HCT116 (cell line): ENCODE measurements at regions not wholly inside any gene's neighbourhood (a gene's known extent, or its start where the extent isn't known, plus 50 kb on each side); places are given as distances from the start of the nearest gene placed in this dataset.

ENCODE experiments used
- ATAC-seq: fragments of 200-7000 bp; cut with Tn5 transposase; 2 replicates; pipeline ENCODE4 v1.9.1; 2020; ENCODE audit warnings: mild to moderate bottlenecking, moderate library complexity
- BruUV-seq: library from RNA; stranded (reverse); fragments of 400-500 nt; replicated peaks from 2 replicates; lab custom pipeline; 2021; lab: Mats Ljungman, UMichigan
- CTCF ChIA-PET: fragments of 300-600 bp; sonication (Branson Sonifier 250); formaldehyde crosslinking; loops from one replicate; lab custom pipeline; 2021; ENCODE audit warnings: antibody characterized with exemption; lab: Charles Lee
- POLR2A ChIA-PET: fragments of 300-600, 350-600 bp; sonication (Branson Sonifier 250); formaldehyde crosslinking; loops from one replicate; lab custom pipeline; 2021; ENCODE audit warnings: antibody characterized with exemption; lab: Charles Lee
- RAD21 ChIA-PET, 2 experiments: fragments of 300-600 bp; sonication (Branson Sonifier 250); formaldehyde crosslinking; loops; one replicate each; lab custom pipeline; 2023; ENCODE audit warnings: low total read pairs in 2 of 2; ENCODE audit not compliant: uncharacterized antibody in 2 of 2, unreplicated experiment in 2 of 2, low non-redundant PET in 1 of 2; lab: Charles Lee
- DNase-seq: peaks from one replicate; pipeline ENCODE4 v3.0.0-alpha.2; 2010; ENCODE audit warnings: low read depth, low spot score
- H2AFZ ChIP-seq: fragments of 200-600 bp; shearing (Covaris generic), sonication (generic); 2 replicates; pipeline ENCODE4 v1.6.1; 2017; ENCODE audit warnings: low read depth, mixed run types, mixed read lengths, antibody characterized with exemption, low read length; ENCODE audit not compliant: poor library complexity, severe bottlenecking
- H3K27ac ChIP-seq: 2 replicates; pipeline ENCODE4 v1.5.1; 2012; ENCODE audit warnings: low read depth, low read length
- H3K27me3 ChIP-seq: fragments of 200-600 bp; sonication (generic); 2 replicates; pipeline ENCODE4 v1.6.1; 2016; ENCODE audit warnings: mixed run types, low read length, mixed read lengths; ENCODE audit not compliant: insufficient read depth
- H3K36me3 ChIP-seq, 2 experiments: fragments of 200-500 bp in 1 of 2; fragments of 200-600 bp in 1 of 2; sonication (Bioruptor generic) in 1 of 2; sonication (generic) in 1 of 2; 2 replicates each; pipeline versions ENCODE4 v1.5.1 to v1.6.1; 2014 to 2016; ENCODE audit warnings: low read length in 2 of 2, inconsistent platforms in 1 of 2, mixed read lengths in 1 of 2, mixed run types in 1 of 2; ENCODE audit not compliant: insufficient read depth in 2 of 2, control insufficient read depth in 1 of 2
- H3K4me1 ChIP-seq, 2 experiments: fragments of 200-600 bp in 1 of 2; sonication (generic) in 1 of 2; 2 replicates each; pipeline versions ENCODE4 v1.5.1 to v1.6.1; 2012 to 2017; ENCODE audit warnings: low read length in 2 of 2, inconsistent platforms in 1 of 2, mild to moderate bottlenecking in 1 of 2, mixed read lengths in 1 of 2, mixed run types in 1 of 2, moderate library complexity in 1 of 2; ENCODE audit not compliant: insufficient read depth in 2 of 2, control insufficient read depth in 1 of 2
- H3K4me2 ChIP-seq: fragments of 200-600 bp; sonication (generic); 2 replicates; pipeline ENCODE4 v1.6.1; 2017; ENCODE audit warnings: mixed run types, low read length, mixed read lengths
- H3K4me3 ChIP-seq, 2 experiments: fragments of 200-600 bp in 1 of 2; sonication (generic) in 1 of 2; replicated peaks in 1 of 2; 2 replicates each; pipeline ENCODE4 v1.5.1; 2011 to 2016; ENCODE audit warnings: low read length in 2 of 2, control low read depth in 1 of 2, low read depth in 1 of 2, mild to moderate bottlenecking in 1 of 2, mixed read lengths in 1 of 2, mixed run types in 1 of 2
- H3K79me2 ChIP-seq: fragments of 200-600 bp; sonication (generic); 2 replicates; pipeline ENCODE4 v1.6.1; 2017; ENCODE audit warnings: mild to moderate bottlenecking, mixed run types, low read length, moderate library complexity, mixed read lengths; ENCODE audit not compliant: insufficient read depth
- H3K9ac ChIP-seq: fragments of 200-600 bp; sonication (generic); 2 replicates; pipeline ENCODE4 v1.6.1; 2016; ENCODE audit warnings: low read length, mixed read lengths
- H3K9me2 ChIP-seq: fragments of 200-600 bp; sonication (generic), shearing (Covaris generic); 2 replicates; pipeline ENCODE4 v1.6.1; 2017; ENCODE audit warnings: mixed run types, mild to moderate bottlenecking, moderate library complexity; ENCODE audit not compliant: insufficient read depth
- H3K9me3 ChIP-seq, 2 experiments: fragments of 200-500 bp in 1 of 2; fragments of 200-600 bp in 1 of 2; sonication (Bioruptor generic) in 1 of 2; sonication (generic) in 1 of 2; 2 replicates each; pipeline ENCODE4 v1.6.1; 2014 to 2017; ENCODE audit warnings: low read length in 2 of 2, mixed read lengths in 2 of 2, inconsistent platforms in 1 of 2, low read depth in 1 of 2, mild to moderate bottlenecking in 1 of 2, mixed run types in 1 of 2, moderate library complexity in 1 of 2; ENCODE audit not compliant: control insufficient read depth in 1 of 2, insufficient read depth in 1 of 2
- H4K20me1 ChIP-seq: fragments of 200-600 bp; sonication (generic), shearing (Covaris generic); 2 replicates; pipeline ENCODE4 v1.6.1; 2017; ENCODE audit warnings: mixed run types, mild to moderate bottlenecking, moderate library complexity; ENCODE audit not compliant: insufficient read depth
- EGR1 ChIP-seq: IDR thresholded peaks from 2 replicates; pipeline ENCODE4 v1.6.1; 2012; ENCODE audit warnings: low read depth
- ELF1 ChIP-seq: IDR thresholded peaks from 2 replicates; pipeline ENCODE4 v1.6.1; 2012; ENCODE audit warnings: low read depth, borderline replicate concordance
- SIN3A ChIP-seq: IDR thresholded peaks from 2 replicates; pipeline ENCODE4 v1.6.1; 2012; ENCODE audit warnings: low read depth
- SRF ChIP-seq: IDR thresholded peaks from 2 replicates; pipeline ENCODE4 v1.6.1; 2012; ENCODE audit warnings: low read depth
- YY1 ChIP-seq: IDR thresholded peaks from 2 replicates; pipeline ENCODE4 v1.6.1; 2011; ENCODE audit warnings: low read length, low read depth, moderate library complexity, mild to moderate bottlenecking; ENCODE audit not compliant: insufficient replicate concordance; ENCODE audit errors: extremely low read depth
- ZNF274 ChIP-seq: fragments of 200-500 bp; sonication (Bioruptor generic); IDR thresholded peaks from 2 replicates; pipeline ENCODE4 v1.6.1; 2014; ENCODE audit warnings: mild to moderate bottlenecking, low read depth, low read length, inconsistent platforms
- intact Hi-C: fragments of 100-400 bp; cut with micrococcal nuclease; formaldehyde crosslinking; loops from 2 replicates; pipeline ENCODE4 v1.10.0; 2022
- TF ChIP-seq, protein P1 (sequence below): IDR thresholded peaks from 2 replicates; pipeline ENCODE4 v1.6.1; 2012

DNA sequence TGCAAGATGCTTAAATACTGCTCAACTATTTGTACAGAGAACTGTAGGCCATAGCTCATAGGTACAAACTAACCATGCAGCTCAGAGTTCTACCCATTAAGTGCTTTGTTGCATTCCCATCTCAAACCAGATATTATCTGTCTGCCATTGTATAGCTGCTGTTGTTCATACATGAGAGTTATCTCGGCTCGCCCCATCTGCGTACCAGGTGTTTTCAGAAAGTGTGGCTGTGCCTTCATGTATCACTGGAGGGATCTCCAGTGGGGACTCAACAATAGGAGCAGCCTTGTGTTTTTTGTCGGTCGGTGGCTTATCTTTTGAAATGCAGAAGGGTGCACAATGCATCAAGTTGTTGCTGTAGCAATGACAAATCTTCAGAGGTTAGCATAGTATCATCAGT, 678.3 kb downstream of the RERGL start (continued):
- TF ChIP-seq YY1: no peak

DNA sequence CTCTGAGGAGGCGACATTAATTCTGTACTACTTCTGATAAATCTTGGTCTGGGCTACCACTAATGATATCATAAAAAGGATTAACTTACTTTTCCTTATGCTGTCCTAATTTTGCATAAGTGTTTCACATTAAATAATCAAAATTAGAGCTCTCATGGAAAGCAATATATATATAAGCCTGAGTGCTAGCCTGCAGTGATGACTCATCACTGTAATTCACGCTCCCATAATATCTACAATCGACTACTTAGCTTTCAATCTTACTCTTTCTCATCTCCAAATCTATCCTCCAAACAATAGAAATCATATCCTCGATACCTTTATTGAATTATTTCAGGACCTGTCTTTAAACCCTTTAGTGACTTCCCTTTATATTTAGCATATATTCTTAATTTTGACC, 701.3 kb downstream of the RERGL start:
- Histone ChIP-seq H3K27me3 (no peaks in the 10 kb centered on the region), H2AFZ (no peak overlapping the region), H3K4me1 (no peaks in the 10 kb centered on the region), H3K9ac (no peak overlapping the region), H3K9me2 (no peaks in the 10 kb centered on the region), H3K4me3 (no peak overlapping the region), H3K36me3 (no peaks in the 10 kb centered on the region), H3K27ac (no peak overlapping the region), H4K20me1 (no peaks in the 10 kb centered on the region), H3K79me2 (no peaks in the 10 kb centered on the region), H3K9me3 (no peaks in the 10 kb centered on the region), H3K4me2 (no peak overlapping the region)
- ChIA-PET POLR2A (no interaction called here), RAD21 (no interaction called here), CTCF (no interaction called here)
- BruUV-seq: no TSS peak
- intact Hi-C loops: no loop called here
- DNase-seq: no peak
- no peak for ATAC-seq
- no peak for TF ChIP-seq SIN3A
- TF ChIP-seq, protein P1, sequence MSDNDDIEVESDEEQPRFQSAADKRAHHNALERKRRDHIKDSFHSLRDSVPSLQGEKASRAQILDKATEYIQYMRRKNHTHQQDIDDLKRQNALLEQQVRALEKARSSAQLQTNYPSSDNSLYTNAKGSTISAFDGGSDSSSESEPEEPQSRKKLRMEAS: no peak
- no peak for TF ChIP-seq YY1
- no peak for TF ChIP-seq SRF

DNA sequence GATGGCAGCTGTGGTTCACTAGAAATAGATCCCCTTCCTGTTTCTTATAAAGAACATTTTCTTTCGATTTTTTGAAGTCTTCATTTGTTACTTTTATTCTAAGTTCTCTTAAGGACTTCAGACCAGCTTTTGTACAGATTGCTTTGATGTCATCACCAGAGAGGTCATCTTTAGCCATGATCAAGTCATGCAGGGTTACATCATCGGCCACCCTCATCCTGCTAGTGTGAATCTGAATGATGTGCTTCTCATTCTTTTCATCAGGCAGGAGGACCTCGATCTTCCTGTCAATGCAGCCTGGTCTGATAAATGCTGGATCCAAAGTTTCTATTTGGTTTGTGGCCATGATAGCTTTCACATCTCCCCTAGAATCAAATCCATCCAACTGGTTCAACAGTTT, 706.7 kb downstream of the RERGL start:
- H3K27ac ChIP-seq: no peak overlapping the region
- no peaks in the 10 kb centered on the region for H3K27me3 ChIP-seq
- ChIA-PET RAD21 (no interaction called here), POLR2A (no interaction called here), CTCF (no interaction called here)
- H3K36me3 ChIP-seq: no peaks in the 10 kb centered on the region
- H2AFZ ChIP-seq: no peak overlapping the region
- no peak overlapping the region for H3K4me2 ChIP-seq
- H3K4me1 ChIP-seq: no peaks in the 10 kb centered on the region
- no peaks in the 10 kb centered on the region for H3K79me2 ChIP-seq
- ATAC-seq (no peak), DNase-seq (no peak)
- H3K9ac ChIP-seq: no peak overlapping the region
- no peak for TF ChIP-seq ELF1
- no peak for TF ChIP-seq EGR1
- TF ChIP-seq ZNF274: no peak
- TF ChIP-seq, protein P1: no peak
- no peak for TF ChIP-seq SIN3A
- no TSS peak for BruUV-seq
- H4K20me1 ChIP-seq: no peaks in the 10 kb centered on the region
- H3K4me3 ChIP-seq: no peak overlapping the region
- H3K9me3 ChIP-seq: no peaks in the 10 kb centered on the region
- intact Hi-C loops: no loop called here
- no peaks in the 10 kb centered on the region for H3K9me2 ChIP-seq
